GM21447 (cell line): ENCODE measurements at regions not wholly inside any gene's neighbourhood (a gene's known extent, or its start where the extent isn't known, plus 50 kb on each side); places are given as distances from the start of the nearest gene placed in this dataset.
"Not testable (repeated sequence)": the region's sequence is repeated elsewhere in the genome, so short reads cannot be mapped to it uniquely, and the experiment has no call there.

Experiments
- ATAC-seq: cut with Tn5 transposase; IDR thresholded peaks from one replicate; pipeline ENCODE4 v1.9.1; 2021; ENCODE audit not compliant: unreplicated experiment

DNA sequence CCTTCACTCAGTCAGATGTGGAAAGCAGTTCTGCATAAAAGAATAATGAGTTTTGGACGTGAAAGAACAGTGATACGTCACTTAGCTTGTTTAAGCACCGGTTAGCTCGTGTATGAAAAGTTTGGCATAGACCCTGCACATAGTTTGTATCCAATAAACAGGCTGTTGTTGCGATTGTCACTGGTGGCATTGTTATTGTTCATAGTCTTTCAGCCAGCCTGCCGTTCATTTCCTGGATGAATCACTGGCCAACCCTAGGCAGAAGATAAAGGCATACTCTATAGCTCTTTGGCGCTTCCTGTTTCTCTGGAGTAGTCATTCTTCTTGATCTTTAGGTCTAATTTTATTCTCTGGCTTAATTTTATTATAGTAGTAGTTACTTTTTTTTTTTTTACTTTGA, 57.8 kb upstream of the ANKRD30A start:
- no peak for ATAC-seq

DNA sequence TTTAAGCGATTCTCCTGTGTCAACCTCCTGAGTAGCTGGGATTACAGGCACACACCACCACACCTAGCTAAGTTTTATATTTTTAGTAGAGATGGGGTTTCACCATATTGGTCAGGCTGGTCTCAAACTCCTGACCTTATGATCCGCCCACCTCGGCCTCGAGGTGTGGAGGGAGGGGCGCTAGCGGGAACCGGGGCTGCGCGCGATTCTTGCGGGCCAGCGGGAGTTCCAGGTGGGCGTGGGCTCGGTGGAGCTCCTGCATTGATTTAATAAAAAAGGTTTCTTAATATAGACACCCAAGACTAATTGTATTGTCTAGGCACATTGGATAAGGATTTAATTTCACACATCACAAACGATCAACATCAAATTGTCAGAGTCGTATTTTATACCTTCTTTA, 63.1 kb upstream of the ANKRD30A start:
- ATAC-seq: not testable (repeated sequence)

DNA sequence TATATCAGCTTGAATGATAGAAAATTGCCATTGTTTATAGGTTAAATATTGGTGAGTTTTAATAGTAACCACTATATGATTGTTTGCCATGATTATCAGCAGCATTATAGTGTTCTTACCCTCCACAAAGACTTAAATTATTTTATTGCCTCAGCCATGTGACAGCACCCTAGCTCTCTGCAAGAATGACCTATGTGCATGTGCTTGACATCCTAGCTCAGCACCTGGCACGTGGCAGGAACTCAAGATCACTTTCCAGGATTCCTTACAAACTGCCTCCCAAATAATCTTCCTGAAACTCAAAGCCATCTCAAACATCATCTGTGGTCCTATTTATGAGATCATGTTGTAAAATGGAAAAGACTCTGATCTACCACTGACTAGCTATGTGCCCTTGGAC, 68.1 kb upstream of the ANKRD30A start:
- no peak for ATAC-seq

DNA sequence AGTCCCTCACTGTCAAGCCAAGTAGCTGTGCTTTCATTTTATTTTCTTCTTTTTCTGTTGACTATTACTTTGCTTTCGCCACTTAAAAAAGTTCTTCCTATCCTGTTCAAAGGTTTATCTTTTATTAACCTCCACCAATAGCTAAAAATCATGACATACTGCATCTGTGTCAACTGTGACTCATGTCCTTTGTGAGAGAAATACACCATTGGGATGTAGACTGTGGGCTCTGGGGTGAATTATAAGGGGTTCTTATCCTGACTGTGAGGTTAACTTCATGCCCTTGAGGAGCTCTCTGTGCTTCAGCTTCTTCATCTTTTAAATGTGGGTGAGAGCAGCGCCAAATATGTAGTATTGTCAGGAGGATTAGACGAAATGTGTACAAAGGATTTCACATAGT, 71.9 kb upstream of the ANKRD30A start:
- ATAC-seq: no peak

DNA sequence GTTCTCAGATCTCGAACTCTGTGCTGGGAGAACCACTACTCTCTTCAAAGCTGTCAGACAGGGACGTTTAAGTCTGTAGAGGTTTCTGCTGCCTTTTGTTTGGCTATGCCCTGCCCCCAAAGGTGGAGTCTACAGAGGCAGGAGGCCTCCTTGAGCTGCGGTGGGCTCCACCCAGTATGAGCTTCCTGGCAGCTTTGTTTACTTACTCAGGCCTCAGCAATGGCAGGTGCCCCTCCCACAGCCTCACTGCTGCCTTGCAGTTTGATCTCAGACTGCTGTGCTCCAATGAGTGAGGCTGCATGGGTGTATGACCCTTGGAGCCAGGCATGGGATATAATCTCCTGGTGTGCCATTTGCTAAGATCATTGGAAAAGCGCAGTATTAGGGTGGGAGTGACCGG, 75.4 kb upstream of the ANKRD30A start:
- ATAC-seq: not testable (repeated sequence)

DNA sequence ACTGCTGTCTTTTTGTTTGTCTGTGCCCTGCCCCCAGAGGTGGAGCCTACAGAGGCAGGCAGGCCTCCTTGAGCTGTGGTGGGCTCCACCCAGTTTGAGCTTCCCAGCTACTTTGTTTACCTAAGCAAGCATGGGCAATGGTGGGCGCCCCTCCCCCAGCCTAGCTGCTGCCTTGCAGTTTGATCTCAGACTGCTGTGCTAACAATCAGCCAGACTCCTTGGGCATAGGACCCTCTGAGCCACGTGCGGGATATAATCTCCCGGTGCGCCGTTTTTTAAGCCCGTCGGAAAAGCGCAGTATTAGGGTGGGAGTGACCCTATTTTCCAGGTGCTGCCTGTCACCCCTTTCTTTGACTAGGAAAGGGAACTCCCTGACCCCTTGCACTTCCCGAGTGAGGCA, 81.1 kb upstream of the ANKRD30A start:
- not testable (repeated sequence) for ATAC-seq

DNA sequence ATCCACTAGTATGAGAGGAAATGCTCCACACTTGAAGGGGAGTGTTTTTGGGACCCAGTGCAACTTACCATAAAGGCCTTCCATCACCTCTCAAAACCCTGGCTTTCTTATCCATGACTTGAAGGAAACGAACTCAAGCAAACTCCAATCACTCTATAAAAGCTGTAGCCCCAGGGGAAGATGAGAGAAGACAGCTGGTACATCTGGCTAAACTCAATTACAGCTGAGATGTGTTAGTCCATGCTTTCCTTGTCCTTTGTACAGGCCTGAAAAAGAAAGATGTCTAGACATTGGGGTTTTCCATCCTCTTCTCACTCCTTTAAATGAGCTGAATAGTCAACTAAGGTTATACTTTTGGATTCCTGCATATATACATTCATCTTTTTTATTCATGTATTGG, 89.5 kb upstream of the ANKRD30A start:
- ATAC-seq: no peak

DNA sequence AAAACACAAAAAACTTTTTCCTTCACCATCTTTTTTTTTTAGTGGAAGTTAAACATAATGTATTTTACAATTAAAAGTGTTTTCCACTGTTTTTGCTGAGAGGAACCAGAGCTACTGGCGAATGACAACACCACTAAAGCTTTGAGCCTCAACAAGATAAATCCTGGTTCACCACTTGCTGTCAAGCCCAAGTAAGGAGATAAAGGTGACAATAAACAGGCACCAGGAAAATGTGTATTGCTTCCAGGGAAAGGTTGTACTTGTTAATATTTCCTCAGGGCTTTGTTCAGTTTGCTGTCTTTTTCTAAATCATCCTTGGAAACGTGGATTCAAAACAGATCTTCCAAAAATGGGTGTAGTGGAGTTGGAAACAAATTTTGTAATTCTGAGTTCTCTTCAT, 109.9 kb upstream of the ANKRD30A start:
- ATAC-seq: no peak

DNA sequence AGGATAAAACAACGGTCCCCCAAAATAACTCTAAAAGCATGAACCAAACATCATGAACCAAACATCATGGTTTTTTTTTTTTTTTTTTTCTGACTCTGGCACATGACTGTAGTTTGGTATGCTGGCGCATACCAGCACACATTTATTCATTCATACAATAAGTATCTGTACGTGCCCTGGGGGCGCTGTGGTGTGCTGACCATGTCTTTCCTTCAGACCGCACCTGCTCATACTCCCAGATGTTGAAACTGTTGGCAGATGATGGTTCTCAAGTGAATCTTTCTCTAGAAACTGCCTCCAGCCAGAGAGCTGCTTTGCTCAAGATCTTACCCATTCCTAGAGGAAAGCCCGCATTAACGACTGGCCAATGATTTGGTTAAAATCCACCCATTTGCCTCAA, 114.7 kb upstream of the ANKRD30A start:
- no peak for ATAC-seq

DNA sequence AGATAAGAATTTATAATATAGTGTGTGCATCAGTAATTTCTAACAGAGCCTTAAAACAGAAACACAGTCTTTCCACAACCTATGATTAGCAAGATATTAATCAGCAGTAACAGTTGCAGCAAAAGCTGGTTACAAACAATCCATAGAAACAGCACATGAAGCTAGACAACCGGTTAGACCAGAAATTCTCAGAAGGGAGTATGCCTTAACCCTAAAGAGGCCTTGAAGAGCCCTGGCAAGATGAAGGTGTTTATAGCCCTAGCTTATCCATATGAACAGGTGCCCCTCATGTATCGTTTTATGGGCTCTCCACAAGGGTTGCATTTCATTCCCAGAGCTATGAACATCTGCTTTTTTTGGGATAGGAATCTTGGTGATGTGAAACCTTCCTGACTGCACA, 117.1 kb upstream of the ANKRD30A start:
- not testable (repeated sequence) for ATAC-seq

DNA sequence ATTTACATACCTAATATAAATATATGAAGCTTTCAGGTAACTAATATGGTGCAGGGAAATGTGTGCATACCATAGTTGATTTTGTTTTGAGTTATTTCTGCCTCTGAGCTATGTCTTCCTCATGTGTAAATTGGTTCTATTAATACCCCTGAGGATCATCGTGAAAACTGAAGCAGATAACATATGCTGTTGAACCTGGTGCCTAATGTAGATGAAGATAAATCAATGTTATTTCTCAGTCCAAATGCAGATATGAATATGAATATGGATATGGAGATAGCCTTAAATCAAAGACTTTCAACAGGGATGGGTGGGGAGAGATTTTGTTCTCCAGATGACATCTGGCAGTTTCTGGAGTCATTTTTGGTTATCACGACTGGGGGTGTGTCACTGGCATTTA, 122.3 kb upstream of the ANKRD30A start:
- ATAC-seq: no peak

DNA sequence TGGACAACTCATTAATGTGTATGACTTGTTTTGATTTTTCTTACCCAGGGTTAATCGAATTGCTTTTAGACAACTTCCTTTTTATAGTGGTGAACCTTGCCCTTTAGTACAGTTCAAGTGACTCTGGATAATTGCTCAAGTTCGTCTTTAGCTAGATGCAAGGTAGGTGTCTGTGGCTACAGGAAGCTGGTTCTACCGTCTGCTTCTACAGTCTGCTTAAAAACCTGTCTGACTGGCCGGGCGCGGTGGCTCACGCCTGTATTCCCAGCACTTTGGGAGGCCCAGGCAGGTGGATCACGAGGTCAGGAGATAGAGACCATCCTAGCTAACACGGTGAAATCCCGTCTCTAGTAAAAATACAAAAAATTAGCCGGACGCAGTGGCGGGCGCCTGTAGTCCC, 129.6 kb upstream of the ANKRD30A start:
- ATAC-seq: not testable (repeated sequence)

DNA sequence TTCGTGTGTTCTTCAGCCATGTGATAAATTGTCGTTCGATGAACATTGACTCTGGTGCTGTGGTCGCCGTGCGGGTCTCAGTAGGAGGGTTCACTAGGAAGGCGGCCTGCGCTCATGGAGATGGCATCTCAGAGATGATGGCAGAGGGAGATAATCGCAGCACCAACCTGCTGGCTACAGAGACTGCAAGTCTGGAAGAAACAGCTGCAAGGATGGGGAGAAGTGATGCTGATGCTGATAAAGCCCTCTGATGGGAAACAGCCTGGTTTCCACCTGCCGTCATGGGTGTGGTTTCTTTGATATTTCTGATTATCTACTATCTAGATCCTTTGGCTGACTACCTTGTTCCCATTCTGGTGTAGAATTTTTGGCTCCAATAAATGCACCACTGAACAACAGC, 130.5 kb upstream of the ANKRD30A start:
- no peak for ATAC-seq

DNA sequence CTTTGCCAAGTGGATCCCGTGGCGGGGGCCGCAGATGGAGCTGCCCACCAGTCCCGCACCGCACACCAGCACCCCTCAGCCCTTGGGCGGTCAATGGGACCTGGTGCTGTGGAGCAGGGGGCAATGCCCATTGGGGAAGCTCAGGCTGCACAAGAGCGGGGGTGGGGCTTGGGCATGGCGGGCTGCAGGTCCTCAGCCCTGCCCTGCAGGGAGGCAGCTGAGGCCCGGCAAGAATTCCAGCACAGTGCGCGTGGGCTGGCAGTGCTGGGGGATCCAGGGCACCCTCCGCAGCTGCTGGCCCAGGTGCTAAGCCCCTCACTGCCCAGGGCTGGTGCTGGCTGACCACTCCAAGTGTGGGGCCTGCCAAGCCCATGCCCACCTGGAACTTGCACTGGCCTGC, 136.2 kb upstream of the ANKRD30A start:
- no peak for ATAC-seq

DNA sequence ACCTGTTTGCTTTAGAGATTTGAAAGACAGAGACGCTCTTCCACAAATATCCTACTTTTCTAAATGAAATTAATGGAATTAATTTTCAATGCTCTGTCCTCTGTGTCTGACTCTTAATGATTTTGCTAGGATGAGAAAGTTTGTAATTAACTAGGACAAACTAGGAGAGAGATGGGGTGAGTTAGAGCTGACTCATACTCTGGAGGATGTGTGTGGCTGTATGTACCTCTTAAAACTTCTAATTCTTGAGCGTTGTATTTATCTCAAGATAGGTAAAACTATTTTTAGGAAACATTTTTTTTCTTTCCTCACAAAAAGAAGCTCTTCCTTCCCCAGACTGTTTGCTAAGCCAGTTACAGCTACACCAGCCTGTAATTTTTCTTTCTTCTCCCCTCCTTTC, 178.8 kb upstream of the ANKRD30A start:
- ATAC-seq: no peak

DNA sequence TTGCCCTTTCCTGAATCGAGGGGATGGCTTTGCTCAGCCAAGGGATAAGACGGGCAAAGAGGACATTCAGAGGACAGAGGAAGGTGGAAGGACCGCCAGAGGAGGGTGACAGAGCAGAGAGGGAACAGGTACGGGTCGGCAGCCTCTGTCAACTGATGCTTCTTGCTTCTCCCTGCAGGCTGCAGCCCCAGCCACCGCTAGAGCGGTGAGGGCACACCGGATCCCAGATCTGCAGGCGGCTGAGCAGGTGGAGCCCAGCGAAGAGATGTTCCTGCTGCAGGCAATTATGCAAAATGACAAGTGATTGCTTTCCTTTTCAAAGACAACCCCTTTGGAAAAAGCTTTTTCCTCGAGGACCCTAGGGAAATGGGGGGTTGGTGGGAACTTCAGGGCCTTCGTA, 181.9 kb upstream of the ANKRD30A start:
- ATAC-seq: no peak

DNA sequence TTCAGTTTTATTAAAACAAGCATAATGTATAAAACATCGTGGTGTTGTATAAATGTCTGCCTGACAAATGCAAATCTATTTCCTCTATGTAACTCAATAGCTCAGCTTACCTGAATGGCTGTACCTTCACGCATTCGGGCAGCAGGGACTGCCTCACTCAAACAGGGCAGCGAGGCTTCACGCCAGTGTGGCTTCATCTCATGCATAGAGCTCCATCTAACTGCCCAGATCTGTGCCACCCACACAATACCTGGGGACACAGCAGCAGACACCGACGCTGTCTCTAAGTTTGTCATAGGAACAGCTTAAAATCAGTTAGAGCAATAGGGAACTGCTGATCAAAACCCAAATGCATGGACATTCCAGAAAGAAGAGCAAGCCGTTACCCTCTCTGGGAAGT, 182.8 kb upstream of the ANKRD30A start:
- ATAC-seq: no peak

DNA sequence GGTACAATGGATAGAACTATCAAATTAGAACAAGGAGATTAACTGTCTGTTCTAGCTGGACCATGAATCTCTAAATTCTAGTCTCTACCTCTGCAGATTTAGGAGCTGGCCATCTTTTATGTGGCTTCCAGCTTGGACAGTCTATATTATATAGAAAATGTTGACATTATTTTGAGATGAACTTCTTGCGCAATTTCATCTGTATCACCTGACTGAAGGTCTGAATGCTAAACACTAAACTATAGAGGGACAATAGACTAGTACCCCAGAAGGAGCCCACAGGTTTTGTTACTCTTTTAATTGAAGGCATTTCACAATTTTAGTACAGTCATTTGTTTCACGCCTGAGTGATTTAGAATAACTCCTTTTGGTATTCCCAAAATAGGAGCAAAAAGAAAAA, 222.4 kb upstream of the ANKRD30A start:
- no peak for ATAC-seq

DNA sequence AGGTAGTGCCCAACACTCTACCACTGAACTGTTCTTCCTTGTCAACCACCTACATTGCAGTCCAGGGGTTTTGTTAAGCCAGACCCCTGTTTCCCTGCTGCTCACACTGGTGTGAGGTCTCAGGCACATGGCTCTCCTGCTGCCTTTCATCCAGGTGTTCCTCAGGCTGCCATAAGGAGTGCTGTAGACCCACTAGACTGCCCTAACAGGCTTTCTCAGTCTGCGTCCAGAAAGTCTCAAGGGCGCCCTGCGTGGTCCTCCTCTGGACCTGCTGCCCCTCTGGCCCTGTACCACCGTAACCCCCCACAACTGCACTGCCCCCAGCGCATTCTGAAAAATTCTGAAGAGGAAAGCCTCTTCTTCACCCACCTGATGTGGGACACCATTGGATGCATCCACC, 225.7 kb upstream of the ANKRD30A start:
- ATAC-seq: no peak

DNA sequence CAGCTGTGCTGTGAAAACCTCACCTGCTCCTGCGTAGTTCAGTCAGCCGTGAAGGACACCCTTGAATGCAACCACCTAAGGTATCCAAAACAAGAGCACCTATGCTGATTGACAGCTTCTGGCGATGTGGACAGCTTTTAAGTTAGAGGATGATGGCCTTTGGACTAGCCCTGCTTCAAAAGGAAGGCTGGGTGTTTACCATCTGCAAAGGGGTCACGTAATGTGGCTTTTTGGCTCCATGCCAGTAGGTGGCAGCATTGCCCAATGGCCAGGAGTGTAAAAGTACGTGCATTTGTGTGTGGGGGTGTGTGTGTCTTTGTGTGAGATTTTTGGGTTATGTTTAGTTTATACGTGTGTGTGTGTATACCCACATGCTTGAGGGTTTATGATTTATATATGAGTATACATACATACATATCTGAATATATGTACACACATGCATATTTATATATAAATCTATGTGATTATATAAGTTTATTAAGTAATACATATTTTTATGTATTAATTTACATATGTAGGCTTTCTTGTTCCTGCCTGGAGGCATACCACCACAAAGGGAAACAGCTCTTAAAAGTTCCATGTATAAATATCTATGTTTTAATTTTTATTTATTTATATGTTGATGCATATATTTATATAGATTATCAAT, 236.3 kb upstream of the ANKRD30A start:
- no peak for ATAC-seq

DNA sequence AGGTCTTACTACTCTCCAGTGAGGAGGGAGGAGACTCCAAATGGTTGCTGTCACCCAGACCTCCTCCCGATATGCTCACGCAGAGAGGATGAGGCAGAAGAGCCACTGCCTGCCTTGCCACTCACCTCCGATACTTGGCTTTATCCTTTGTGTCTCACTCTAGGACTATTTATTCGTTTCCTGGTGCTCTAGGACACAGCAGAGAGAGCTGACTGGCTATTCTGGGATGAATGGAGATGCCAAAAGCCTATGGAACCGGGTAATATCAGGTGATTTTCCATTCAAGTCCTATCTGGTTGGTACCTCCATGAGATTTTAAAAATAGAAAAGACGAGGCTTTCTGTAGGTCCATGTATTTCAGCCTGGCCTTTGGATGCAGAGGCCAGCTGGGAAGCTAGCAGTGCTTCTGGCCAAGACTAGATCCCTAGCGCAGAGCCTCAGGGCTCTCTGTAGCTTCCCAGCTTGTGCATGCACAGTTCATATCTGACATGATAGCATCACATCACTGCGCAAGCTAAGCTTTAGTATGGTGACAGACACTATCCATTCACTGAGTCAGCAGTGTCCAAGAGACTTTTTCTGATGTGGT, 239.0 kb upstream of the ANKRD30A start:
- no peak for ATAC-seq

DNA sequence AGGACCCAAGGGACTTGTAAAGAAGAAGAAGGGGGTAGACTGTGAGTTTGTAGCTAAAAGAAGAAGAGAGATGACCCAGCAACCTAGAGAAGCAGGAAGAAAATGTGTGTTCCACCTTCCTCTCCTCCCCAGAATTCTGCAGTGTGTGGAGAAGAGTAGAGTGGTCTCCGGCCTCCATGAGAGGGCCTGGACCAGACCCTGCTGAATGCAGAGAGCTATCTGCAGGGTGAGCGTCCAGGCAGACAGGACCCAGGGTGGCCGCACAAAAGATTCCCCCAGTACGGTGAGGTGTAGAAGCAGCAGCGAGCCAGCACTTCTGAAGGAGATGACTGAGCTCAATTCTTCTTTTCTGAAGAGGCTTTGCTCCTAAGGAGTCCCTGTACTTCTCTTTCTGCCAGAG, 239.7 kb upstream of the ANKRD30A start:
- ATAC-seq: no peak

DNA sequence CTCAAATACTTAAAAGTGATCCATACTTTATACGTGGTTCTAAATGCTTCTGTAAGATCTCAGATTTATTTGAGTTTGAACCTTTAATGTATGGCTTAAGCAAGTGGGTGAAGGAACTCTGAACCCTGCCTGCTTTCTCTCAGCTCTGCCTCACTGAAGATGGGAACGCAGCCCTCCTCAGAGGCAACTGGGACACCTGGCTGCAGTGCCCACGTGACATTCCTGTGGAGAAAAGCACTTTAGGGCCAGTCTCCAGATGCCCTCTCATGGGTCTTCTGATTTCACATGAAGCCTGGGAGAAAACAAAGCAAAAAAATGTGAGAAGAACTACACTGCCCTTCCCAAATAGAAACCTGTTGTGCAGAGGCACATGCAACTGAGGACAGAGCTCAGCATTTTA, 242.6 kb upstream of the ANKRD30A start:
- no peak for ATAC-seq
